Neural progenitor cell (in vitro differentiated cells): ENCODE measurements at regions not wholly inside any gene's neighbourhood (a gene's known extent, or its start where the extent isn't known, plus 50 kb on each side); places are given as distances from the start of the nearest gene placed in this dataset.

ENCODE experiments used
- DNase-seq: peaks from one replicate; pipeline ENCODE4 v3.0.0-alpha.2; 2016; ENCODE audit warnings: low spot score
- H2AFZ ChIP-seq: fragments of 200-600 bp; sonication (generic); replicated peaks from 2 replicates; pipeline ENCODE4 v1.6.1; 2016; ENCODE audit warnings: antibody characterized with exemption
- H3F3A ChIP-seq: fragments of 200-600 bp; sonication (generic); 2 replicates; pipeline ENCODE4 v1.6.1; 2016; ENCODE audit warnings: antibody characterized with exemption, low read depth
- H3K27ac ChIP-seq: fragments of 200-600 bp; sonication (generic); 2 replicates; pipeline ENCODE4 v1.5.1; 2016; ENCODE audit warnings: mild to moderate bottlenecking
- H3K27me3 ChIP-seq: fragments of 200-600 bp; sonication (generic); 2 replicates; pipeline ENCODE4 v1.6.1; 2016; ENCODE audit warnings: mild to moderate bottlenecking, moderate library complexity
- H3K36me3 ChIP-seq: fragments of 200-600 bp; sonication (generic); 2 replicates; pipeline ENCODE4 v1.5.1; 2016
- H3K4me1 ChIP-seq: fragments of 200-600 bp; sonication (generic); 2 replicates; pipeline ENCODE4 v1.6.1; 2016; ENCODE audit warnings: mixed run types
- H3K4me2 ChIP-seq: fragments of 200-600 bp; sonication (generic); 2 replicates; pipeline ENCODE4 v1.6.1; 2016
- H3K4me3 ChIP-seq: fragments of 200-600 bp; sonication (generic); 2 replicates; pipeline ENCODE4 v1.5.1; 2016
- H3K79me2 ChIP-seq: fragments of 200-600 bp; sonication (generic); 2 replicates; pipeline ENCODE4 v1.6.1; 2016; ENCODE audit warnings: low read depth
- H3K9ac ChIP-seq: fragments of 200-600 bp; sonication (generic); 2 replicates; pipeline ENCODE4 v1.6.1; 2016
- H3K9me3 ChIP-seq: fragments of 200-600 bp; sonication (generic); 2 replicates; pipeline ENCODE4 v1.5.1; 2016; ENCODE audit warnings: low read depth
- H4K20me1 ChIP-seq: fragments of 200-600 bp; sonication (generic); 2 replicates; pipeline ENCODE4 v1.6.1; 2016; ENCODE audit warnings: low read depth
- H3K27ac Mint-ChIP-seq: 3 replicates; pipeline ENCODE4 v1.8.0; 2021; ENCODE audit warnings: mixed read lengths
- H3K27me3 Mint-ChIP-seq: 2 replicates; pipeline ENCODE4 v1.8.0; 2022; ENCODE audit warnings: low read depth, mild to moderate bottlenecking, inconsistent platforms, moderate library complexity, mixed read lengths; ENCODE audit not compliant: insufficient read depth
- H3K36me3 Mint-ChIP-seq: 3 replicates; pipeline ENCODE4 v1.8.0; 2021; ENCODE audit warnings: mixed read lengths
- H3K4me1 Mint-ChIP-seq: 3 replicates; pipeline ENCODE4 v1.8.0; 2021; ENCODE audit warnings: mixed read lengths
- H3K4me3 Mint-ChIP-seq: 3 replicates; pipeline ENCODE4 v1.8.0; 2021; ENCODE audit warnings: mild to moderate bottlenecking, moderate library complexity, mixed read lengths
- H3K9me3 Mint-ChIP-seq: 3 replicates; pipeline ENCODE4 v1.8.0; 2020; ENCODE audit warnings: mixed read lengths
- EZH2 ChIP-seq: fragments of 200-600 bp; sonication (generic); IDR thresholded peaks from 2 replicates; pipeline ENCODE4 v1.6.1; 2017; ENCODE audit warnings: antibody characterized with exemption, mild to moderate bottlenecking, moderate library complexity
- EZH2phosphoT487 ChIP-seq: fragments of 200-600 bp; sonication (generic); IDR thresholded peaks from 2 replicates; pipeline ENCODE4 v1.6.1; 2017; ENCODE audit warnings: antibody characterized with exemption
- TF ChIP-seq, protein P1 (sequence below): fragments of 200-600 bp; sonication (generic); IDR thresholded peaks from 2 replicates; pipeline ENCODE4 v1.5.1; 2017; ENCODE audit warnings: antibody characterized with exemption, mild to moderate bottlenecking

DNA sequence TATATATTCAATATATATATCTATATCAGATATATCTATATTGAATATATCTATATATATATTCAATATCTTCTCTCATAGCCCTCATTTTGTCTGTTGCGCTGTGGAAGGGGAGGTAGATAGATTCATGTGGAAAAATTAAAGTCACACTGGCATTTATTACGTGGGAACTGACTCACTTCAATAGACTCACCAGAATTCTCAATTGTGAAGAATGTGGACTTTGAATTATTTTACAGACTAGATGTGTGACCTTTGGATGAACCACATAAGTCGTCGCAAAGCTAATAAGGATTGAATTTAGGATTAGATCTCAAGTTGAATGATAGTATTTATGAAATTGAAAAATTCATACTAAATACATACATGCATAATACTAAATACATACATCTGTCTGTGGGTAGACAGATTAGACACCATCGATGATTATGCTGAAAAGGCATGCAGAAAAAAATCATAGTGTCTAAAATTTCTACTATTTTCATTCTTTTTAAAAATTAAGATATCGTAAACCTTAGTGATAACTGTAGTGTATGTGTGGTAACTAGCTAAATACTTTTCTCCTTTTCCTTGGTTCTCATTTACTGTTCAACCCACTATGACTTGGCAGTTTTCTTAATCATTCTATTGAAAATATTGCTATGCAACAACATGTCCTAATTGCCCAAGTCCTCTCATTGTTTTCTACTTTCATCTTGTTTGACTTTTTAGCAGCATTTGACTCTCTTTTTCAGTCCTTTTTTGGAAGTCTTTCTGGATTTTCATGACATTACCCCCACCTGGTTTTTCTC, 61.8 kb upstream of the A1CF start:
- H3K4me3 Mint-ChIP-seq: no peak overlapping the region
- Histone ChIP-seq H3K4me2 (no peak overlapping the region), H3F3A (no peaks in the 10 kb centered on the region), H3K9me3 (no peaks in the 10 kb centered on the region), H2AFZ (no peak overlapping the region), H3K4me3 (no peak overlapping the region), H3K4me1 (no peaks in the 10 kb centered on the region), H3K27me3 (peaks cover 3% of the 10 kb centered on the region), H4K20me1 (no peaks in the 10 kb centered on the region), H3K9ac (no peak overlapping the region), H3K36me3 (no peaks in the 10 kb centered on the region), H3K79me2 (no peaks in the 10 kb centered on the region), H3K27ac (no peak overlapping the region)
- H3K36me3 Mint-ChIP-seq: no peaks in the 10 kb centered on the region
- H3K4me1 Mint-ChIP-seq: no peaks in the 10 kb centered on the region
- TF ChIP-seq EZH2phosphoT487 (no peak), EZH2 (no peak)
- TF ChIP-seq, protein P1, sequence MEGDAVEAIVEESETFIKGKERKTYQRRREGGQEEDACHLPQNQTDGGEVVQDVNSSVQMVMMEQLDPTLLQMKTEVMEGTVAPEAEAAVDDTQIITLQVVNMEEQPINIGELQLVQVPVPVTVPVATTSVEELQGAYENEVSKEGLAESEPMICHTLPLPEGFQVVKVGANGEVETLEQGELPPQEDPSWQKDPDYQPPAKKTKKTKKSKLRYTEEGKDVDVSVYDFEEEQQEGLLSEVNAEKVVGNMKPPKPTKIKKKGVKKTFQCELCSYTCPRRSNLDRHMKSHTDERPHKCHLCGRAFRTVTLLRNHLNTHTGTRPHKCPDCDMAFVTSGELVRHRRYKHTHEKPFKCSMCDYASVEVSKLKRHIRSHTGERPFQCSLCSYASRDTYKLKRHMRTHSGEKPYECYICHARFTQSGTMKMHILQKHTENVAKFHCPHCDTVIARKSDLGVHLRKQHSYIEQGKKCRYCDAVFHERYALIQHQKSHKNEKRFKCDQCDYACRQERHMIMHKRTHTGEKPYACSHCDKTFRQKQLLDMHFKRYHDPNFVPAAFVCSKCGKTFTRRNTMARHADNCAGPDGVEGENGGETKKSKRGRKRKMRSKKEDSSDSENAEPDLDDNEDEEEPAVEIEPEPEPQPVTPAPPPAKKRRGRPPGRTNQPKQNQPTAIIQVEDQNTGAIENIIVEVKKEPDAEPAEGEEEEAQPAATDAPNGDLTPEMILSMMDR: no peak
- no peak for DNase-seq
- H3K9me3 Mint-ChIP-seq: no peaks in the 10 kb centered on the region
- no peak overlapping the region for H3K27ac Mint-ChIP-seq
- no peaks in the 10 kb centered on the region for H3K27me3 Mint-ChIP-seq

GRCh38 chr10:50951365-50951764, 65.9 kb upstream of the A1CF start:
- H3K9ac ChIP-seq: no peak overlapping the region
- no peak overlapping the region for H3K27ac ChIP-seq
- DNase-seq: no peak
- no peak overlapping the region for H3K4me3 Mint-ChIP-seq
- no peaks in the 10 kb centered on the region for H3K36me3 ChIP-seq
- H2AFZ ChIP-seq: no peak overlapping the region
- no peaks in the 10 kb centered on the region for H3F3A ChIP-seq
- H3K4me2 ChIP-seq: no peak overlapping the region
- no peaks in the 10 kb centered on the region for H3K79me2 ChIP-seq
- no peaks in the 10 kb centered on the region for H3K36me3 Mint-ChIP-seq
- no peaks in the 10 kb centered on the region for H4K20me1 ChIP-seq
- no peaks in the 10 kb centered on the region for H3K9me3 Mint-ChIP-seq
- no peaks in the 10 kb centered on the region for H3K9me3 ChIP-seq
- H3K4me1 ChIP-seq: no peaks in the 10 kb centered on the region
- H3K4me3 ChIP-seq: no peak overlapping the region
- H3K27ac Mint-ChIP-seq: no peak overlapping the region
- no peaks in the 10 kb centered on the region for H3K4me1 Mint-ChIP-seq
- H3K27me3 Mint-ChIP-seq: no peaks in the 10 kb centered on the region
- TF ChIP-seq EZH2phosphoT487: no peak
- TF ChIP-seq EZH2: no peak
- TF ChIP-seq, protein P1: no peak
- no peaks in the 10 kb centered on the region for H3K27me3 ChIP-seq

DNA sequence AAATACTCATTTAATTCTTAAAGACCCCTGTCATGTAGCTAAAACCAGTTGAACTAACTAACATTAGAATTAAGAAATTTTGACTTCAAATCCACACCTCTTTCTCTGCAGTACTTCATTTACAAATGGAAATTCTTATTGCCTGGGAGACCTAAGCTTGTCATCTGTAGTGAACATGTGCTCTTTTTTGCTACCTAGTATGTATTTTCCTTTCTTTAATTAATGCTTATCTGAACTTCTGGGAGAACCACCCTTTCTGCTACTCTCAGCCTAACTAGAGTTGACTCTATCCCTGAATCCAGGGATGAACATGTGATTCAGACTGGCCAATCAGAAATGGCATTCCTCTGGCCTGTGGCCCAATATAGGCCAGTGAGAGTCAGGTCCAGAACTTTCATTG, 75.9 kb upstream of the A1CF start:
- Histone ChIP-seq H3K36me3 (no peaks in the 10 kb centered on the region), H3K9ac (no peak overlapping the region)

More for the DNA sequence above, 75.9 kb upstream of the A1CF start:
- no peak for TF ChIP-seq EZH2phosphoT487
- TF ChIP-seq, protein P1: no peak
- TF ChIP-seq EZH2: no peak
- no peaks in the 10 kb centered on the region for H3K9me3 ChIP-seq
- H4K20me1 ChIP-seq: no peaks in the 10 kb centered on the region
- no peaks in the 10 kb centered on the region for H3K27me3 ChIP-seq
- no peaks in the 10 kb centered on the region for H3K4me1 Mint-ChIP-seq
- no peak overlapping the region for H3K4me2 ChIP-seq
- no peak for DNase-seq
- no peak overlapping the region for H2AFZ ChIP-seq
- no peak overlapping the region for H3K27ac Mint-ChIP-seq
- H3K79me2 ChIP-seq: no peaks in the 10 kb centered on the region
- no peaks in the 10 kb centered on the region for H3K9me3 Mint-ChIP-seq
- no peak overlapping the region for H3K4me3 Mint-ChIP-seq
- H3K4me3 ChIP-seq: no peak overlapping the region
- H3K27ac ChIP-seq: no peak overlapping the region
- no peaks in the 10 kb centered on the region for H3K4me1 ChIP-seq
- no peaks in the 10 kb centered on the region for H3K36me3 Mint-ChIP-seq
- no peaks in the 10 kb centered on the region for H3F3A ChIP-seq
- peaks cover 3% of the 10 kb centered on the region for H3K27me3 Mint-ChIP-seq
